Lower leg skin (tissue), 3 donors: ENCODE measurements at regions not wholly inside any gene's neighbourhood (a gene's known extent, or its start where the extent isn't known, plus 50 kb on each side); places are given as distances from the start of the nearest gene placed in this dataset.

Source experiments
- POLR2A ChIP-seq, 2 donors: fragments of 450-650 bp; IDR thresholded peaks; one replicate each; pipeline ENCODE4 v1.6.1; 2016 to 2017; ENCODE audit warnings: antibody characterized with exemption in 2 of 2, mild to moderate bottlenecking in 1 of 2, moderate library complexity in 1 of 2
- TF ChIP-seq, protein P1 (sequence below), 3 donors: fragments of 450-650 bp; IDR thresholded peaks; one replicate each; pipeline ENCODE4 v1.5.1; 2016; ENCODE audit warnings: antibody characterized with exemption in 3 of 3, mild to moderate bottlenecking in 3 of 3, moderate library complexity in 2 of 3

DNA sequence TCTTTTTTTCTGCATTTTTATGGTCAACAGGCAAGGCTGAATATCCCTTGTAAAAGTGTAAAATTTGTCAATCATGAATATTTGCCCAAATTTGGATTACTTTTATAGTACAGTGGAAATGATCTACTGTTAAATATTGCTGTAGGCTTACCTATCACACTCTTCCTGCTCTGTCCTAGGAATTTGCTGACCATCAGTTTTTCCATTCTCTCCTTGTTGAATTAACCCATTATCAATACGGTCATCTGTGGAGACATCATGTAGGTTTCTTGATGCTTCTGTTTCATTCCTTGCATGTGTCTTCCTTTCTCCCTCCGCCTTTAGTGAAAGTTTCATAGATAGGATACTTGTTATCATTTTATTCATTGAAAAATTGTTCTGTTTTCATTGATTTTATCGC lies 139.6 kb upstream of the TUBA3C start:
- TF ChIP-seq, protein P1, sequence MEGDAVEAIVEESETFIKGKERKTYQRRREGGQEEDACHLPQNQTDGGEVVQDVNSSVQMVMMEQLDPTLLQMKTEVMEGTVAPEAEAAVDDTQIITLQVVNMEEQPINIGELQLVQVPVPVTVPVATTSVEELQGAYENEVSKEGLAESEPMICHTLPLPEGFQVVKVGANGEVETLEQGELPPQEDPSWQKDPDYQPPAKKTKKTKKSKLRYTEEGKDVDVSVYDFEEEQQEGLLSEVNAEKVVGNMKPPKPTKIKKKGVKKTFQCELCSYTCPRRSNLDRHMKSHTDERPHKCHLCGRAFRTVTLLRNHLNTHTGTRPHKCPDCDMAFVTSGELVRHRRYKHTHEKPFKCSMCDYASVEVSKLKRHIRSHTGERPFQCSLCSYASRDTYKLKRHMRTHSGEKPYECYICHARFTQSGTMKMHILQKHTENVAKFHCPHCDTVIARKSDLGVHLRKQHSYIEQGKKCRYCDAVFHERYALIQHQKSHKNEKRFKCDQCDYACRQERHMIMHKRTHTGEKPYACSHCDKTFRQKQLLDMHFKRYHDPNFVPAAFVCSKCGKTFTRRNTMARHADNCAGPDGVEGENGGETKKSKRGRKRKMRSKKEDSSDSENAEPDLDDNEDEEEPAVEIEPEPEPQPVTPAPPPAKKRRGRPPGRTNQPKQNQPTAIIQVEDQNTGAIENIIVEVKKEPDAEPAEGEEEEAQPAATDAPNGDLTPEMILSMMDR (IDR thresholded peaks at IDR 0.05): no peak
- TF ChIP-seq POLR2A (IDR thresholded peaks at IDR 0.05): no peak
